HG02840 (cell line): ENCODE measurements at regions not wholly inside any gene's neighbourhood (a gene's known extent, or its start where the extent isn't known, plus 50 kb on each side); places are given as distances from the start of the nearest gene placed in this dataset.
"Not testable (repeated sequence)": the region's sequence is repeated elsewhere in the genome, so short reads cannot be mapped to it uniquely, and the experiment has no call there.

Experiments
- ATAC-seq: cut with Tn5 transposase; IDR thresholded peaks from one replicate; pipeline ENCODE4 v1.9.1; 2021; ENCODE audit warnings: mild to moderate bottlenecking, moderate library complexity, moderate number of reproducible peaks; ENCODE audit not compliant: unreplicated experiment, low FRiP score

- no peak for ATAC-seq
Observed at GRCh38 chr1:189152685-189153084, 1325.0 kb downstream of the BRINP3 start.

GRCh38 chr1:189158155-189158554 lies 1319.5 kb downstream of the BRINP3 start:
- ATAC-seq: no peak

- ATAC-seq: no peak
Observed at GRCh38 chr1:189175889-189176288, 1301.8 kb downstream of the BRINP3 start.

GRCh38 chr1:189180057-189180456 lies 1297.6 kb downstream of the BRINP3 start:
- no peak for ATAC-seq

GRCh38 chr1:189185097-189185496 lies 1292.6 kb downstream of the BRINP3 start:
- no peak for ATAC-seq

GRCh38 chr1:189192741-189193520 lies 1284.7 kb downstream of the BRINP3 start:
- no peak for ATAC-seq

- ATAC-seq: no peak
Observed at GRCh38 chr1:189205863-189206262, 1271.8 kb downstream of the BRINP3 start.

- ATAC-seq: no peak
Observed at GRCh38 chr1:189206617-189207016, 1271.0 kb downstream of the BRINP3 start.

- ATAC-seq: no peak
Observed at GRCh38 chr1:189211742-189212141, 1265.9 kb downstream of the BRINP3 start.

GRCh38 chr1:189212606-189213005 lies 1265.1 kb downstream of the BRINP3 start:
- no peak for ATAC-seq

- no peak for ATAC-seq
Observed at GRCh38 chr1:189216886-189217285, 1260.8 kb downstream of the BRINP3 start.

GRCh38 chr1:189217646-189218045 lies 1260.0 kb downstream of the BRINP3 start:
- ATAC-seq: no peak

GRCh38 chr1:189220750-189221149 lies 1256.9 kb downstream of the BRINP3 start:
- no peak for ATAC-seq

- not testable (repeated sequence) for ATAC-seq
Observed at GRCh38 chr1:189225794-189226145, 1251.9 kb downstream of the BRINP3 start.

- ATAC-seq: no peak
Observed at GRCh38 chr1:189226779-189227178, 1250.9 kb downstream of the BRINP3 start.

- no peak for ATAC-seq
Observed at GRCh38 chr1:189237008-189237407, 1240.7 kb downstream of the BRINP3 start.

- no peak for ATAC-seq
Observed at GRCh38 chr1:189253601-189254350, 1223.9 kb downstream of the BRINP3 start.

- not testable (repeated sequence) for ATAC-seq
Observed at GRCh38 chr1:189261128-189261527, 1216.5 kb downstream of the BRINP3 start.

GRCh38 chr1:189269011-189269410 lies 1208.7 kb downstream of the BRINP3 start:
- no peak for ATAC-seq

GRCh38 chr1:189274267-189274666 lies 1203.4 kb downstream of the BRINP3 start:
- ATAC-seq: no peak

- ATAC-seq: no peak
Observed at GRCh38 chr1:189275796-189276195, 1201.9 kb downstream of the BRINP3 start.

GRCh38 chr1:189289346-189289745 lies 1188.3 kb downstream of the BRINP3 start:
- no peak for ATAC-seq
